HEK293 (cell line): ENCODE measurements at regions not wholly inside any gene's neighbourhood (a gene's known extent, or its start where the extent isn't known, plus 50 kb on each side); places are given as distances from the start of the nearest gene placed in this dataset.

Source experiments
- CTCF ChIA-PET: fragments of 350-600 bp; formaldehyde crosslinking; extraction: SDS; loops from one replicate; lab custom pipeline; 2021; ENCODE audit warnings: antibody characterized with exemption; lab: Yijun Ruan, JAX
- POLR2A ChIA-PET: fragments of 300-600 bp; formaldehyde crosslinking; extraction: SDS; loops from one replicate; lab custom pipeline; 2020; ENCODE audit warnings: antibody characterized with exemption, inconsistent platforms; lab: Yijun Ruan, JAX
- H3K27ac ChIP-seq: fragments of 200-500 bp; sonication (Bioruptor generic); 2 replicates; pipeline ENCODE4 v1.5.1; 2014; ENCODE audit warnings: low read depth, low read length, control low read depth, inconsistent platforms; ENCODE audit errors: extremely low read depth
- H3K36me3 ChIP-seq, 2 experiments: fragments of 200-500 bp in 1 of 2; sonication (Bioruptor generic) in 1 of 2; 1 replicate in 1 of 2; 2 replicates in 1 of 2; pipeline ENCODE4 v1.5.1; 2014 to 2017; ENCODE audit warnings: inconsistent platforms in 2 of 2, low read length in 2 of 2; ENCODE audit not compliant: control insufficient read depth in 2 of 2, insufficient read depth in 1 of 2
- H3K4me1 ChIP-seq: fragments of 200-500 bp; sonication (Bioruptor generic); 2 replicates; pipeline ENCODE4 v1.5.1; 2014; ENCODE audit warnings: mild to moderate bottlenecking, low read length, inconsistent platforms; ENCODE audit not compliant: control insufficient read depth, insufficient read depth
- H3K4me3 ChIP-seq: 2 replicates; pipeline ENCODE4 v1.5.1; 2011; ENCODE audit warnings: low read depth, mild to moderate bottlenecking, control low read depth, low read length, moderate library complexity
- H3K9me3 ChIP-seq: fragments of 200-500 bp; sonication (Bioruptor generic); 2 replicates; pipeline ENCODE4 v1.5.1; 2014; ENCODE audit warnings: low read depth, low read length, inconsistent platforms; ENCODE audit not compliant: control insufficient read depth, insufficient read depth
- GLI2 ChIP-seq: fragments of 450-650 bp; formaldehyde crosslinking; IDR thresholded peaks from 2 replicates; pipeline ENCODE4; 2017; ENCODE audit warnings: missing biosample characterization, missing genetic modification characterization, low read depth, borderline replicate concordance
- HOXA7 ChIP-seq: sonication (generic); formaldehyde crosslinking; IDR thresholded peaks from 2 replicates; pipeline ENCODE4 v1.8.1; 2022; ENCODE audit warnings: missing genetic modification reagents, borderline replicate concordance
- KLF7 ChIP-seq: fragments of 450-650 bp; formaldehyde crosslinking; IDR thresholded peaks from 2 replicates; pipeline ENCODE4 v1.5.1; 2016; ENCODE audit warnings: missing biosample characterization, missing genetic modification characterization, borderline replicate concordance
- SCRT2 ChIP-seq: fragments of 450-650 bp; formaldehyde crosslinking; IDR thresholded peaks from 2 replicates; pipeline ENCODE4 v1.5.1; 2016; ENCODE audit warnings: missing biosample characterization, missing genetic modification characterization
- SP3 ChIP-seq: fragments of 450-650 bp; formaldehyde crosslinking; IDR thresholded peaks from 2 replicates; pipeline ENCODE4 v1.5.1; 2016; ENCODE audit warnings: missing biosample characterization, missing genetic modification characterization
- ZFP3 ChIP-seq: fragments of 450-650 bp; formaldehyde crosslinking; IDR thresholded peaks from 2 replicates; pipeline ENCODE4 v1.5.1; 2016; ENCODE audit warnings: low read depth, missing biosample characterization, missing genetic modification characterization
- ZNF19 ChIP-seq: fragments of 450-650 bp; formaldehyde crosslinking; IDR thresholded peaks from 2 replicates; pipeline ENCODE4; 2016; ENCODE audit warnings: missing biosample characterization, missing genetic modification characterization, low read depth
- ZNF335 ChIP-seq: fragments of 450-650 bp; formaldehyde crosslinking; conservative IDR thresholded peaks from 2 replicates; pipeline ENCODE4 v1.5.1; 2016; ENCODE audit warnings: missing biosample characterization, missing genetic modification characterization
- ZNF426 ChIP-seq: fragments of 450-650 bp; formaldehyde crosslinking; IDR thresholded peaks from 2 replicates; pipeline ENCODE4 v1.5.1; 2017; ENCODE audit warnings: missing biosample characterization, missing genetic modification characterization, mild to moderate bottlenecking, inconsistent platforms, moderate library complexity
- ZNF600 ChIP-seq: fragments of 450-650 bp; formaldehyde crosslinking; IDR thresholded peaks from 2 replicates; pipeline ENCODE4 v1.5.1; 2016; ENCODE audit warnings: missing biosample characterization, missing genetic modification characterization
- ZNF629 ChIP-seq: fragments of 450-650 bp; formaldehyde crosslinking; IDR thresholded peaks from 2 replicates; pipeline ENCODE4 v1.5.1; 2017; ENCODE audit warnings: missing biosample characterization, missing genetic modification characterization
- ZNF654 ChIP-seq: fragments of 450-650 bp; formaldehyde crosslinking; IDR thresholded peaks from 2 replicates; pipeline ENCODE4 v1.5.1; 2016; ENCODE audit warnings: low read depth, missing biosample characterization, missing genetic modification characterization
- ZSCAN30 ChIP-seq: fragments of 450-650 bp; IDR thresholded peaks from 2 replicates; pipeline ENCODE4 v1.5.1; 2018; ENCODE audit warnings: missing biosample characterization, mild to moderate bottlenecking, missing genetic modification characterization, moderate library complexity
- TF ChIP-seq, protein P1 (sequence below): fragments of 450-650 bp; formaldehyde crosslinking; IDR thresholded peaks from 2 replicates; pipeline ENCODE4 v1.5.1; 2016; ENCODE audit warnings: missing biosample characterization, missing genetic modification characterization, low read depth
- TF ChIP-seq, protein P2 (sequence below): fragments of 450-650 bp; formaldehyde crosslinking; IDR thresholded peaks from 2 replicates; pipeline ENCODE4 v1.5.1; 2017; ENCODE audit warnings: missing biosample characterization, missing genetic modification characterization
- TF ChIP-seq, protein P3 (sequence below): fragments of 450-650 bp; formaldehyde crosslinking; IDR thresholded peaks from 2 replicates; pipeline ENCODE4 v1.5.1; 2016; ENCODE audit warnings: missing biosample characterization, missing genetic modification characterization
- TF ChIP-seq, protein P4 (sequence below): fragments of 450-650 bp; formaldehyde crosslinking; conservative IDR thresholded peaks from 2 replicates; pipeline ENCODE4 v1.5.1; 2016; ENCODE audit warnings: low read depth, missing biosample characterization, missing genetic modification characterization

DNA sequence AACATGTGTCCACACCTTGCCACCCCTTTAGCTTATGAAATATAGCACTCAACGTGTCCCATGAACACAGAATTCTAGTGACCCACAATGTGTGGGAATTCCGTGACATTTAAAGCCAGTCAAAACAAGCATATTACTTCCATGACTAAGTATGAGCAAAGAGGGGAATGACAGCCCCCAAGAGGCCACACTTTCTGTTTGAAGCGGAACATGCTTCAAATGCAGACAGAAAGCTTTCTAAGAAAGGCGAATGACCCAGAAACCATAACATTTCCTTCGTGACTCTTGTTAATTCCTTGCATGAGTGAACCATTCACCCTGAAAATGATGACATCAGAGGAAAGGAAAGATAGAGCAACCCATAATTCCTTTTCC lies 122.0 kb upstream of the FNDC3A start:
- CTCF ChIA-PET, result interaction anchor here (0.6 kb wide), 1 partner anchor 99 kb away, joined by 4 read pairs; no protein-coding TSS in a partner anchor
- Histone ChIP-seq H3K9me3 (no peaks in the 10 kb centered on the region), H3K27ac (no peak overlapping the region), H3K4me3 (no peak overlapping the region), H3K36me3 (no peaks in the 10 kb centered on the region), H3K4me1 (peaks cover 3% of the 10 kb centered on the region)
- TF ChIP-seq HOXA7 (CRISPR knock-in tag) (no peak), SCRT2 (tag by site-specific recombination) (0 out of 2 replicates have a peak, but pooled peaks have one; percentile 24), ZNF600 (0 out of 2 replicates have a peak, but pooled peaks have one; percentile 40), GLI2 (tag by site-specific recombination) (no peak), ZNF629 (tag by site-specific recombination) (peak; percentile 21; the same call in 1 of the 2 replicates)
- TF ChIP-seq, protein P1, sequence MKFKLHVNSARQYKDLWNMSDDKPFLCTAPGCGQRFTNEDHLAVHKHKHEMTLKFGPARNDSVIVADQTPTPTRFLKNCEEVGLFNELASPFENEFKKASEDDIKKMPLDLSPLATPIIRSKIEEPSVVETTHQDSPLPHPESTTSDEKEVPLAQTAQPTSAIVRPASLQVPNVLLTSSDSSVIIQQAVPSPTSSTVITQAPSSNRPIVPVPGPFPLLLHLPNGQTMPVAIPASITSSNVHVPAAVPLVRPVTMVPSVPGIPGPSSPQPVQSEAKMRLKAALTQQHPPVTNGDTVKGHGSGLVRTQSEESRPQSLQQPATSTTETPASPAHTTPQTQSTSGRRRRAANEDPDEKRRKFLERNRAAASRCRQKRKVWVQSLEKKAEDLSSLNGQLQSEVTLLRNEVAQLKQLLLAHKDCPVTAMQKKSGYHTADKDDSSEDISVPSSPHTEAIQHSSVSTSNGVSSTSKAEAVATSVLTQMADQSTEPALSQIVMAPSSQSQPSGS, result peak; percentile 63; the same call in 1 of the 2 replicates
- TF ChIP-seq, protein P2, sequence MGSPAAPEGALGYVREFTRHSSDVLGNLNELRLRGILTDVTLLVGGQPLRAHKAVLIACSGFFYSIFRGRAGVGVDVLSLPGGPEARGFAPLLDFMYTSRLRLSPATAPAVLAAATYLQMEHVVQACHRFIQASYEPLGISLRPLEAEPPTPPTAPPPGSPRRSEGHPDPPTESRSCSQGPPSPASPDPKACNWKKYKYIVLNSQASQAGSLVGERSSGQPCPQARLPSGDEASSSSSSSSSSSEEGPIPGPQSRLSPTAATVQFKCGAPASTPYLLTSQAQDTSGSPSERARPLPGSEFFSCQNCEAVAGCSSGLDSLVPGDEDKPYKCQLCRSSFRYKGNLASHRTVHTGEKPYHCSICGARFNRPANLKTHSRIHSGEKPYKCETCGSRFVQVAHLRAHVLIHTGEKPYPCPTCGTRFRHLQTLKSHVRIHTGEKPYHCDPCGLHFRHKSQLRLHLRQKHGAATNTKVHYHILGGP, result peak; percentile 91
- POLR2A ChIA-PET, result no interaction called here

DNA sequence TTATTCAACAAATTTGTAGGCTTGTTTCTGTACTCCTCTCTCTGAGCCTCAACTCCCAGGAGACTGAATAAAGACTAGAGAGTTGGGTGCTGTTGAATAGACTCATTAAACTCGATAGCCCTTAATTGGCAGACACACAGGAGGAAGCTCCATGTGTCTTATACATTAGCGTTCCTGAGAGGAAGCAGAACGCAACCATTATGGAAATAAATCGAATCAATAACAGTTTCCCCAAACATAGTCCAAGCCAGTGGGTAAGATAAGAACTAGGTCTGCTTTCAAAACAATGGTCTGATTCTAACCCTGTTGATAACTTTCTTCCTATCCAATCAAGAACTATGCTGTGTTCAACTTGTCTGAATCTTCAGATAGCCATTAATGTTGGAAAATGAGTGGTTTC lies 118.1 kb upstream of the FNDC3A start:
- Histone ChIP-seq H3K27ac (no peak overlapping the region), H3K9me3 (no peaks in the 10 kb centered on the region), H3K4me3 (no peak overlapping the region), H3K36me3 (no peaks in the 10 kb centered on the region), H3K4me1 (peaks cover 7% of the 10 kb centered on the region)
- TF ChIP-seq ZNF654 (no peak), KLF7 (no peak), ZNF19 (no peak), SP3 (tag by site-specific recombination) (no peak)
- TF ChIP-seq, protein P3, sequence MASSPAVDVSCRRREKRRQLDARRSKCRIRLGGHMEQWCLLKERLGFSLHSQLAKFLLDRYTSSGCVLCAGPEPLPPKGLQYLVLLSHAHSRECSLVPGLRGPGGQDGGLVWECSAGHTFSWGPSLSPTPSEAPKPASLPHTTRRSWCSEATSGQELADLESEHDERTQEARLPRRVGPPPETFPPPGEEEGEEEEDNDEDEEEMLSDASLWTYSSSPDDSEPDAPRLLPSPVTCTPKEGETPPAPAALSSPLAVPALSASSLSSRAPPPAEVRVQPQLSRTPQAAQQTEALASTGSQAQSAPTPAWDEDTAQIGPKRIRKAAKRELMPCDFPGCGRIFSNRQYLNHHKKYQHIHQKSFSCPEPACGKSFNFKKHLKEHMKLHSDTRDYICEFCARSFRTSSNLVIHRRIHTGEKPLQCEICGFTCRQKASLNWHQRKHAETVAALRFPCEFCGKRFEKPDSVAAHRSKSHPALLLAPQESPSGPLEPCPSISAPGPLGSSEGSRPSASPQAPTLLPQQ (tag by site-specific recombination), result no peak
- ChIA-PET POLR2A (no interaction called here), CTCF (no interaction called here)

DNA sequence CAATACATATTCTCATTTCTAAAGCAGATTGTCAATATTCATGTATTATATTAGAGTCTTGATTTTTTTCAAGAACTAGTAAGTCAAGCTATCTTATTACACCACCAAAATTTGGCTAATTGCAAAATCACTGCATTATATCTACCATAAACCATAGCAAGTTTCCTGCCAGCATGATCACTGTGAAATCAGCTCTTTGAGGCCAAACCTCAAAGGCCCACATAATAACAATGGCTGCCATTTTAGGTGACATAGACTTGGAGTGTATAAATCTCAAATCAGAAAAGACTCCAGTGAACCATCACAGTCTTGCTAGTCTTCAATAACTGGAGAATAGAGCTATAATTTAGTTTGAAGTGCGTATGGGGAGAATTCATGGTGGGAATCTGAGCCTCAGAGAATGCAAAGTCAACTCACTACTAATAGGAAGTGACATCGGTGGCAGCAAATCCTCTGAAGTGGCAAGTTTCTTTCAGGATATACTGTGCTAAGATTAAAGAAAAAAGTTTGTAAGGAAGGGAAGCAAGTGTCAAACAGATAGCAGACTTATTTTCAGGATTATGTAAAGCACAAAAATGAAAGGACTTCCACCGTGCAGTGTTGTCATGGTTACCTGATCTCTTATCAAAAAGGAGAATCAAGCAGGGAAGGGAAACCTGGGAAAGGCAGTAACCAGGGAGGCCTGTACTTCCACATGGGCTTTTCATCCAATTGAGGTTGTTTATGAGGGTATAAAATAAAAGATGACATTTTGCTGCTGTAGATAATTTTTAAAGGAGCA lies 117.4 kb upstream of the FNDC3A start:
- ChIA-PET CTCF (no interaction called here), POLR2A (no interaction called here)
- no peak overlapping the region for H3K4me3 ChIP-seq
- no peaks in the 10 kb centered on the region for H3K36me3 ChIP-seq
- peaks cover 7% of the 10 kb centered on the region for H3K4me1 ChIP-seq
- no peaks in the 10 kb centered on the region for H3K9me3 ChIP-seq
- TF ChIP-seq ZFP3 (tag by site-specific recombination) (no peak), ZNF426 (tag by site-specific recombination) (no peak), ZNF335 (tag by site-specific recombination) (0 out of 2 replicates have a peak, but pooled peaks have one; percentile 24), ZSCAN30 (no peak)
- TF ChIP-seq, protein P4, sequence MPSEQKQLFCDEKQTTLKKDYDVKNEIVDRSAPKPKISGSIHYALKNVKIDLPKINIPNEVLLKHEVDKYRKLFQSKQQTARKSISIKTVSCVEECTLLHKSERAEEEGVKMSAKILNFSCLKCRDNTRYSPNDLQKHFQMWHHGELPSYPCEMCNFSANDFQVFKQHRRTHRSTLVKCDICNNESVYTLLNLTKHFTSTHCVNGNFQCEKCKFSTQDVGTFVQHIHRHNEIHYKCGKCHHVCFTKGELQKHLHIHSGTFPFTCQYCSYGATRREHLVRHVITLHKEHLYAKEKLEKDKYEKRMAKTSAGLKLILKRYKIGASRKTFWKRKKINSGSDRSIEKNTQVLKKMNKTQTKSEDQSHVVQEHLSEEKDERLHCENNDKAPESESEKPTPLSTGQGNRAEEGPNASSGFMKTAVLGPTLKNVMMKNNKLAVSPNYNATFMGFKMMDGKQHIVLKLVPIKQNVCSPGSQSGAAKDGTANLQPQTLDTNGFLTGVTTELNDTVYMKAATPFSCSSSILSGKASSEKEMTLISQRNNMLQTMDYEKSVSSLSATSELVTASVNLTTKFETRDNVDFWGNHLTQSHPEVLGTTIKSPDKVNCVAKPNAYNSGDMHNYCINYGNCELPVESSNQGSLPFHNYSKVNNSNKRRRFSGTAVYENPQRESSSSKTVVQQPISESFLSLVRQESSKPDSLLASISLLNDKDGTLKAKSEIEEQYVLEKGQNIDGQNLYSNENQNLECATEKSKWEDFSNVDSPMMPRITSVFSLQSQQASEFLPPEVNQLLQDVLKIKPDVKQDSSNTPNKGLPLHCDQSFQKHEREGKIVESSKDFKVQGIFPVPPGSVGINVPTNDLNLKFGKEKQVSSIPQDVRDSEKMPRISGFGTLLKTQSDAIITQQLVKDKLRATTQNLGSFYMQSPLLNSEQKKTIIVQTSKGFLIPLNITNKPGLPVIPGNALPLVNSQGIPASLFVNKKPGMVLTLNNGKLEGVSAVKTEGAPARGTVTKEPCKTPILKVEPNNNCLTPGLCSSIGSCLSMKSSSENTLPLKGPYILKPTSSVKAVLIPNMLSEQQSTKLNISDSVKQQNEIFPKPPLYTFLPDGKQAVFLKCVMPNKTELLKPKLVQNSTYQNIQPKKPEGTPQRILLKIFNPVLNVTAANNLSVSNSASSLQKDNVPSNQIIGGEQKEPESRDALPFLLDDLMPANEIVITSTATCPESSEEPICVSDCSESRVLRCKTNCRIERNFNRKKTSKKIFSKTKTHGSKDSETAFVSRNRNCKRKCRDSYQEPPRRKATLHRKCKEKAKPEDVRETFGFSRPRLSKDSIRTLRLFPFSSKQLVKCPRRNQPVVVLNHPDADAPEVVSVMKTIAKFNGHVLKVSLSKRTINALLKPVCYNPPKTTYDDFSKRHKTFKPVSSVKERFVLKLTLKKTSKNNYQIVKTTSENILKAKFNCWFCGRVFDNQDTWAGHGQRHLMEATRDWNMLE (tag by site-specific recombination), result 0 out of 2 replicates have a peak, but pooled peaks have one; percentile 18
- H3K27ac ChIP-seq, result no peak overlapping the region
